Body of pancreas (tissue), 4 donors: ENCODE measurements at regions not wholly inside any gene's neighbourhood (a gene's known extent, or its start where the extent isn't known, plus 50 kb on each side); places are given as distances from the start of the nearest gene placed in this dataset.
A peak's percentile ranks its signal among the peaks of the same experiment; 100 is the strongest.

ENCODE experiments used
- ATAC-seq: fragments of 150-250 bp; one replicate; pipeline ENCODE4 v1.9.1; 2016
- DNase-seq, 4 donors: peaks; one replicate each; pipeline ENCODE4 v3.0.0-alpha.2; 2019
- H3K27ac ChIP-seq, 4 donors: fragments of 200-600 bp; sonication (generic); 1 replicate in 3 of 4; 2 replicates in 1 of 4; pipeline versions ENCODE4 v1.5.1 to v1.6.1; 2016 to 2019; ENCODE audit warnings: mild to moderate bottlenecking in 1 of 4, mixed read lengths in 1 of 4, moderate library complexity in 1 of 4
- H3K27me3 ChIP-seq, 2 donors: fragments of 200-600 bp; sonication (generic); one replicate each; pipeline ENCODE4 v1.6.0; 2016; ENCODE audit warnings: mild to moderate bottlenecking in 1 of 2
- H3K36me3 ChIP-seq, 2 donors: fragments of 200-600 bp; sonication (generic); replicated peaks in 1 of 2; 2 replicates each; pipeline ENCODE4 v1.5.1; 2016; ENCODE audit warnings: low read depth in 2 of 2; ENCODE audit not compliant: insufficient read depth in 1 of 2
- H3K4me1 ChIP-seq: fragments of 200-600 bp; sonication (generic); one replicate; pipeline ENCODE4 v1.6.0; 2016
- H3K4me3 ChIP-seq, 2 donors: fragments of 200-600 bp; sonication (generic); 1 replicate in 1 of 2; 2 replicates in 1 of 2; pipeline ENCODE4 v1.5.1; 2016 to 2019
- H3K9me3 ChIP-seq, 3 donors: fragments of 200-600 bp; sonication (generic); 1 replicate in 2 of 3; 2 replicates in 1 of 3; pipeline ENCODE4 v1.5.1; 2016
- CTCF ChIP-seq, 7 experiments: fragments of 450-650 bp in 4 of 7; fragments of 200-600 bp in 3 of 7; sonication (generic) in 3 of 7; IDR thresholded peaks; one replicate each; pipeline ENCODE4 v1.5.1; 2016 to 2019; ENCODE audit warnings: antibody characterized with exemption in 7 of 7
- POLR2A ChIP-seq, 3 donors: fragments of 450-650 bp; IDR thresholded peaks; one replicate each; pipeline ENCODE4 v1.6.1; 2016; ENCODE audit warnings: antibody characterized with exemption in 3 of 3, mild to moderate bottlenecking in 2 of 3
- WGBS, 2 donors: methylation state at CpG; one replicate each; pipeline ENCODE4 v1.1.5; 2017; 5-methylcytosine and 5-hydroxymethylcytosine counted together
- intact Hi-C: fragments of 100-400 bp; cut with DNase I; formaldehyde crosslinking; loops from one replicate; pipeline ENCODE4 v1.15.1; 2023

GRCh38 chr15:70362886-70363285 lies 265.2 kb upstream of the TLE3 start:
- intact Hi-C loops, result no loop called here
- Histone ChIP-seq H3K27ac (no peak overlapping the region), H3K9me3 (no peaks in the 10 kb centered on the region), H3K27me3 (no peaks in the 10 kb centered on the region), H3K36me3 (no peaks in the 10 kb centered on the region), H3K4me3 (no peak overlapping the region), H3K4me1 (no peaks in the 10 kb centered on the region)
- peak; percentile 70 for ATAC-seq
- DNase-seq, result peak; percentile 44 to 60 (median 46)
- WGBS, 2 donors, result 31% methylated on average over 5 to 6 of the region's 6 CpGs
- TF ChIP-seq CTCF (IDR thresholded peaks at IDR 0.05) (peak; percentile 41 to 67 (median 60)), POLR2A (IDR thresholded peaks at IDR 0.05) (no peak)

GRCh38 chr15:70362350-70362749 lies 264.6 kb upstream of the TLE3 start:
- Histone ChIP-seq H3K4me1 (no peaks in the 10 kb centered on the region), H3K4me3 (no peak overlapping the region), H3K36me3 (no peaks in the 10 kb centered on the region), H3K9me3 (no peaks in the 10 kb centered on the region), H3K27ac (no peak overlapping the region), H3K27me3 (no peaks in the 10 kb centered on the region)
- DNase-seq (no peak), ATAC-seq (no peak)
- intact Hi-C loops, result no loop called here
- TF ChIP-seq POLR2A (IDR thresholded peaks at IDR 0.05), result no peak
- TF ChIP-seq CTCF (IDR thresholded peaks at IDR 0.05), result no peak
- 57 to 58% methylated on average over 2 to 3 of the region's 3 CpGs for WGBS, 2 donors

- H3K4me1 ChIP-seq, result no peaks in the 10 kb centered on the region
- TF ChIP-seq POLR2A (IDR thresholded peaks at IDR 0.05) (no peak), CTCF (IDR thresholded peaks at IDR 0.05) (no peak)
- no peaks in the 10 kb centered on the region for H3K36me3 ChIP-seq
- WGBS, 2 donors, result 85 to 89% methylated on average over 5 to 11 of the region's 11 CpGs
- no peaks in the 10 kb centered on the region for H3K27me3 ChIP-seq
- DNase-seq (no peak), ATAC-seq (no peak)
- intact Hi-C loops, result no loop called here
- no peak overlapping the region for H3K4me3 ChIP-seq
- H3K9me3 ChIP-seq, result no peaks in the 10 kb centered on the region
- no peak overlapping the region for H3K27ac ChIP-seq
Observed at GRCh38 chr15:70361891-70362290, 264.2 kb upstream of the TLE3 start.

GRCh38 chr15:70361106-70361505 lies 263.4 kb upstream of the TLE3 start:
- ATAC-seq, result no peak
- Histone ChIP-seq H3K9me3 (no peaks in the 10 kb centered on the region), H3K36me3 (no peaks in the 10 kb centered on the region), H3K4me3 (no peak overlapping the region), H3K27ac (no peak overlapping the region), H3K4me1 (no peaks in the 10 kb centered on the region), H3K27me3 (no peaks in the 10 kb centered on the region)
- no peak for DNase-seq
- intact Hi-C loops, result no loop called here
- WGBS, 2 donors, result 84 to 100% methylated on average over 2 of the region's 2 CpGs
- no peak for TF ChIP-seq POLR2A (IDR thresholded peaks at IDR 0.05)
- TF ChIP-seq CTCF (IDR thresholded peaks at IDR 0.05), result no peak

GRCh38 chr15:70358871-70359647 lies 261.3 kb upstream of the TLE3 start:
- H3K27me3 ChIP-seq, result no peaks in the 10 kb centered on the region
- H3K4me1 ChIP-seq, result peaks cover 2% of the 10 kb centered on the region
- no peak overlapping the region for H3K4me3 ChIP-seq
- H3K36me3 ChIP-seq, result no peaks in the 10 kb centered on the region
- H3K27ac ChIP-seq, result no peak overlapping the region
- WGBS, 2 donors, result 90 to 91% methylated on average over 14 of the region's 14 CpGs
- DNase-seq, result no peak
- no peaks in the 10 kb centered on the region for H3K9me3 ChIP-seq
- ATAC-seq, result no peak
- TF ChIP-seq POLR2A (IDR thresholded peaks at IDR 0.05) (no peak), CTCF (IDR thresholded peaks at IDR 0.05) (no peak)
- intact Hi-C loops, result loop anchor here (10.0 kb wide), 1 partner anchor 774 kb away; no protein-coding TSS in a partner anchor
